DMS153 treated with DMSO at 0.1 percent for 48 hours (cell line): ENCODE measurements at regions not wholly inside any gene's neighbourhood (a gene's known extent, or its start where the extent isn't known, plus 50 kb on each side); places are given as distances from the start of the nearest gene placed in this dataset.
"Not testable (repeated sequence)": the region's sequence is repeated elsewhere in the genome, so short reads cannot be mapped to it uniquely, and the experiment has no call there.

Experiments
- DNase-seq: peaks from one replicate; lab custom pipeline; 2025; ENCODE audit not compliant: unreplicated experiment; lab: John Stamatoyannopoulos, UW

DNA sequence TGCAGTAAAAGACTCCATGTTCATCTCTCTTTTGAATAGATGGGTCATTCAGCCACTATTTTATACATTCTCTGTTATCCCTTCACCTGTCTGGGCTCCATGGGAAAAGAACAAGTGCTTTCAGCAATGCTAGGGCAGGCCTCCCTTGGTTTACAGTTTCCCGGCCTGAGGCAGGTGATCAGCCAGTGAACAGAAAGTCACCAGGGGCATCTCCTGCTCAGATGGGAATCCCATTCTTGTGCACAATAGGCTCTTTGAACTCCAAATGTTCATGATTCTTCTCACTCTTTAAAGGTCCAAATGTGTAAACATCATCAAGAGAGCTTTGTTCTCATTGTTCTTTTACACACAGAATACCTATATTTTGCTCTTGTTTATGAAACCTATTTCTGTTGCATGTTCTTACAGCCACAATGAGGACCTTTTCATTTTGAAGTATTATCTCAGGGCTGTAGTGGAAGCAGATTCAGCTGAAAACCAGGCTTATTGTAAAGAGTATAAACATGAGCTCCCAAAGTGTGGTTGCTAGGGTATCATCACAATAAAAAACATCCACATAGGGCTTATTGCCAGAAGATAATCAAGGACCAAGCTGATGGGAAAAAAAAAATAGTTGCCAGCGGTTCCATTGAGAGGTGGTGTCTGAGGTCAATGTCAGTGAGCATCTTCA is 267.1 kb upstream of the SGK1 start:
- peak; percentile 80 for DNase-seq

DNA sequence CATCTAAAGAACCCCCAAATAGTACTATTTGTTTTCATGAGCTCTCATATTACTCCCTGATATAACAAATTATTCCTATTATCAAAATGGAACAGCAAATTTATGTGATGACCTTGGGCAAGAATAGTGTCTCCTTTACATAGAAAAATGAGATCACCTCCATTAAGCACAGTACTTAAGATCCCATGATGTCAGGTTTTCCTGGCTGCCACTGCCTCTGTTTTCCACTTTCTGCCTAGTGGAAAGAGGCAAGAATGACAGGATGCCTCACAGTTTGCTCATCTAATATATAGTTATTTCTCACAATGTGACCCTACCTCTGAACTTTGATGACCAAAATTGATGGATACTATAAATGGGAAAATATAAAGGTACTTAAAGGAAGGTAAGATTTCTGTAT is 260.1 kb upstream of the SGK1 start:
- peak; percentile 34 for DNase-seq

- no peak for DNase-seq
These were observed 257.3 kb upstream of the SGK1 start for GRCh38 chr6:134575221-134575620.

GRCh38 chr6:134574491-134574890 is 256.6 kb upstream of the SGK1 start:
- DNase-seq = no peak

- not testable (repeated sequence) for DNase-seq
These were observed 252.1 kb upstream of the SGK1 start for GRCh38 chr6:134569996-134570395.

- peak; percentile 96 for DNase-seq
These were observed 246.8 kb upstream of the SGK1 start for GRCh38 chr6:134564705-134565104.

DNA sequence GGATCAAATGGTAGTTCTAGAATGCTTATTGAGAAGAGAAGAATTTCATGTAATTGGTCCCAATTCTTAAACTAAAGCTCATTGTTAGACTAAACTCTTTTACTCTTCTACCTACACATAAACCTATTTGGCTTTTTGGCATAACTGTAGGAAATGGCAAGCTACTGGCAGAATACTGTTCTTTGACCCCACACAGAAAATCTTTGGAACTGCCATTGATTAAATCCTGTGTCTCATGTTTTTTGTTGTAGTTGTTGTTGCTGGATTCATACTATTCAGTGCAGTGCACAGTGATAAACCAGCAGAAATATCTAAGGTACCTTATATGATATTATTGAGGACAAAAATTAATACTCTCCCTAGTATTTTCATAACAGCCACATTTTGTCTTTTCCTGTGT is 242.1 kb upstream of the SGK1 start:
- no peak for DNase-seq

DNA sequence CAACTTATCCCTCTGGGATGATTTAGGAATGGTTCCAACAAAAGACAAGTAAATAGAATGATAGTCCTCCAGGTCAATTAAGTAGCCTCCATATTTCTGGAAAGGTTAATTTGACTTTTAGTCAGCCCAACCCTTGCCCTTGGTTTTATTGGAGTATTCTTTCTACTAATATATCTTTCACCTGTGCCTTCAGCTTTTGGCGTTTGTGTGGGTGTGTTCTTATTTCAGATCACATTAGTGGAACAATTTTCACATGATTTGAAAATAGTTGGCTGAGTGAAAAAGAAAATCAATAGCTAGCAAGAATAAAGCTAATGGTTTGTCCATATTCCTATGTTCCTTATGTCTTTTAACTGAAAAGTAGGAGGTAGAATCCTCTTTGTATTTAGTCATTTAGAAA is 239.6 kb upstream of the SGK1 start:
- no peak for DNase-seq

GRCh38 chr6:134555672-134556071 is 237.8 kb upstream of the SGK1 start:
- no peak for DNase-seq

DNA sequence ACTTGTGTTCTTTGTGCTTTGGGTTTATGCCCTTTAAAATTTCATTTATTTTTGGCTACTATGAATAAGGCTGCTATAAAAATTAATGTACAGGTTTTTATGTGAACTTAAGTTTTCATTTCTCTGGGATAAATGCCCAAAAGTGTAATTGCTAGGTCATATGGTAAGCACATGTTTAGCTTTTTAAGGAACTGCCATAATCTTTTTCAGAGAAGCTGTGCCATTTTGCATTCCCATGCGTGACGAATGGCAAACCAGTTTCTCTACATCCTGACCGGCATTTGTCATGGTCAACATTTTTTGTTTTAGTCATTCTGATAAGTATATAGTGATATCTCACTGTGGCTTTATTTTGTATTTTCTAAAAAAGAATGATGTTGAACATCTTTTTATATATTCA is 236.0 kb upstream of the SGK1 start:
- no peak for DNase-seq

GRCh38 chr6:134551245-134551960 is 233.5 kb upstream of the SGK1 start:
- no peak for DNase-seq

- DNase-seq = no peak
These were observed 232.7 kb upstream of the SGK1 start for GRCh38 chr6:134550604-134551003.

DNA sequence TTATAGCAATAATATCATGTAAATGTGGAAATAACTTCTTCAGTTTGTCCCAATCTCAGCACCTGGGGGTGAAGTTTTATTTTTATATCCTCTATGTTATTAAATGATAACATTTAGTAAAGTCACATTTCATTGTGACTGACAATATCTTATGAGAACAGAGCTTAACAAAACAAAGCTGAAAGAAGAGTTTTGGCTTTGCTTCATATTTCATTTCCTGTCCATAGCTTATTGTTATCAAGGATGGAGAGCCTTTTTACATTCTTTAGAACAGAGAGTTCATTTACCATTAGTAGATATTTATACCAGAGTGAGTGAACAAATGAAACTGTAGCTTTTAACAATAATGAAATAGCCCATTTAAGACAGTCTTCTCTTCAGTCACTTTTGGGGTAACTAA is 231.9 kb upstream of the SGK1 start:
- no peak for DNase-seq

DNA sequence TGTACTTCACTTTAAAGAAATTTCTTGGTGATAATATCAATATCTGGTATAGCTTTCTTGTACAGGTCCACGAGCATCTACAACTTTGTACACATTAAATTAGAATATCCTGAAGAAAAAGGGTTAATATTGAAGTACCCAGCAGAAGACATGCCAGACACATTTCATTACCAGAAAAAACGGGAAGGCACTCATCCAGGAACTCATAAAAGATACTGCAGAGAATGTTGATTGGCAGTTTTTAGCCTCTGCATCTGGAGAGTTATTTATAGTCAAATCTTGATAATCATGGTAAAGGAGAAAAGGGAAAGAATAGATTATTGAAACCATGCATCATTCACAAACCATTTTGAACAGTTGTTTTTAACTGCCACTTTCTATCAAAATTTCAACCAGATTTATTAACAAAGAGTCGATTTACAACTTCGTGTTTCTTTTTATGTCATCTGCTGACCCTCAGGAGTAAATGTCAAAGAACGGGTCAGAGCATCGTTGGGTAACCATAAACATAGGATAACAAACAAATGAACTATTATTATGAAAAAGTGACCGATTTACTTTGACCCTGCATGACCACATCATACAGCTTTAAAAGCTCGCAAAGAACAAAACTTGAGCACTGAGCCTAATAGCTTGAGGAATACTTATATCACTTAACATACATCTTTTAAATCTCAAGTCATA is 229.2 kb upstream of the SGK1 start:
- no peak for DNase-seq

- no peak for DNase-seq
These were observed 226.8 kb upstream of the SGK1 start for GRCh38 chr6:134544737-134545136.

DNA sequence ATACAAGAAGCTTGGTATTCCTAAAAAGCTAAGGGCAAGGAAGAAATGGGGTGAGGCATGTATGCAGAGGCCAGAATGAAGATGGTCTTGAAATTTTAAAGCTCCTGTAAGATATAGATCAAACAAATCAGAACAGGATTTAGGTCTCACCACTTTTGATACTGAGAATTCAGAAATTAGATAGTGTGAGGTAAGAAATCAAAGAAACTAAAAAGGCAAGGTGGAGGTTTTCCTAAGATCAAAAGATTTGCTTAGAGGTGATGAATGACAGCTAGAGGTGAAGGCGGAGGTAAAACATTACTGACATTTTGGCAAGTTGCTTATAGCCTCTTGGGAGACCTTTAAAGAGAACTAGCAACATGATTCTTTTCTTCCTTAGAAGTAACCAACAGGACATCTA is 225.2 kb upstream of the SGK1 start:
- no peak for DNase-seq

DNA sequence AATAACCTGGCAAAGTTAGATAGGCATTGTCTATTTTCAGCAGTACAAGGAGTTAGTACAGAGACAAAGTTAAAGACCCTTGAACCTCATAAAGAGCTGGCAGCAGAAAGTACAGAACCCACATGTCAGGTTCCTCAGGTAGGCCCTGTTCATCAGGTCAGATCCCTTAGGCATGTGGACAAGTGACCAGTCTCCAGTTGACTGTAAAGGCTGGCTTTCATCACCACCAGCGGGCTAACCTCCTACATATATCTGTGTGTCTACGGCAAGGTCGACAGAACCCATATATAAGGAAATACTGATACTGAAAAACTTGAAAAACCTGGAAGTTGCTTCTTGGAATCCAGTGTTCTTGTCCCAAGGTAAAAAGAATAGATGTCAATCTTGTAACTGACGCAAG is 223.1 kb upstream of the SGK1 start:
- DNase-seq = no peak

DNA sequence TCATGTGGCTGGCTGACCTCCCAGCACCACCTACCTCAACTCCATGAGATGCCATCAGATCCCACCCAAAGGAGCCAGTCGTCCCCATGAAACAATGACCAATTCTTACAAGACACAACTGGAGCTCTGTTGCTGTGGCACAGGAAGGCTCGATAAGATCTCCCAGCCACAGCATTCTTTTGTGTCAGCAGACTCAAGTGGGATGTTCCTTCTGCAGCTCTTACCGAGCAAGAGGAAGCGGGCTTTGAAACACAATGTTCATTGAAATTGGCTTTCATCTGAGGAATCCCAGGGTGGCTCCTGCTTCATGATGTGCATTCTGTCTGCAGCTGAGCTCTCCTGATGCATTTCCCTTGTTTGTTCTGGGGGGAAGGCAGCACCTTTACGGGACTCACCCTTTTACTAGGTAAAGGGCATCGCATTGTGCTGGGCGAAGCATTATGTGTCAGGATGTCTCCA is 222.0 kb upstream of the SGK1 start:
- peak; percentile 73 for DNase-seq

DNA sequence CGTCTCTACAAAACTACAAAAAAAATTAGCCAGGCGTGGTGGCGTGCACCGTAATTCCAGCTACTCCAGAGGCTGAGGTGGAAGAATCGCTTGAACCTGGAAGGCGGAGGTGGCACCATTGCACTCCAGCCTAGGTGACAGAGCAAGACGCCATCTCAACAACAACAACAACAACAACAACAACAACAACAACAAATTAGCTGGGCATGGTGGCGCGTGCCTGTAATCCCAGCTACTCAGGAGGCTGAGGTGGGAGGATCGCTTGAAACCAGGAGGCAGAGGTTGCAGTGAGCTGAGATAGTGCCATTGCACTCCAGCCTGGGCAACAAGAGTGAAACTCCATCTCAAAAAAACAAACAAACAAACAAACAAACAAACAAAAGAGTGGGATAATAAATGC is 219.9 kb upstream of the SGK1 start:
- not testable (repeated sequence) for DNase-seq

DNA sequence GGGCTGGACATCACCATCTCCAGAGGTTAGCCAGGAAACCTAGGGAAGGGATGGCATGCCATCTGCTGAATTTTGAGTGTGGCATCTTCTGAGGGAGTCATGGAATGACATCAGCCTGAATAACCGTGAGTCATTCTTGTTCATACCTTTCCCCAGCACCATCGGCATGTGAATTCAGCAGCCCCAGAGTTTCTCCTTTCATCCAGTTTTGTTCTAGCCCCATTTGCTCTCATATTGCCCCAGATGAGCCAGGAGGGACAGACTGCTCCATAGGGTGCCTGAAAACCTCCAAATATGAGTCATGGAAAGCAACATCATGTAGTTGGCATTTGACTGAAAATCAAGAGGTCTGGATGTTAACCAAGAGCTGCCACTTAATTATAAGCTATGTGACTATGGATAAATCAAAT is 219.2 kb upstream of the SGK1 start:
- DNase-seq = no peak

- no peak for DNase-seq
These were observed 217.9 kb upstream of the SGK1 start for GRCh38 chr6:134535831-134536230.

- no peak for DNase-seq
These were observed 216.8 kb upstream of the SGK1 start for GRCh38 chr6:134534708-134535149.
